ENCODE measurements at regions not wholly inside any gene's neighbourhood (a gene's known extent, or its start where the extent isn't known, plus 50 kb on each side); places are given as distances from the start of the nearest gene placed in this dataset.

DNA sequence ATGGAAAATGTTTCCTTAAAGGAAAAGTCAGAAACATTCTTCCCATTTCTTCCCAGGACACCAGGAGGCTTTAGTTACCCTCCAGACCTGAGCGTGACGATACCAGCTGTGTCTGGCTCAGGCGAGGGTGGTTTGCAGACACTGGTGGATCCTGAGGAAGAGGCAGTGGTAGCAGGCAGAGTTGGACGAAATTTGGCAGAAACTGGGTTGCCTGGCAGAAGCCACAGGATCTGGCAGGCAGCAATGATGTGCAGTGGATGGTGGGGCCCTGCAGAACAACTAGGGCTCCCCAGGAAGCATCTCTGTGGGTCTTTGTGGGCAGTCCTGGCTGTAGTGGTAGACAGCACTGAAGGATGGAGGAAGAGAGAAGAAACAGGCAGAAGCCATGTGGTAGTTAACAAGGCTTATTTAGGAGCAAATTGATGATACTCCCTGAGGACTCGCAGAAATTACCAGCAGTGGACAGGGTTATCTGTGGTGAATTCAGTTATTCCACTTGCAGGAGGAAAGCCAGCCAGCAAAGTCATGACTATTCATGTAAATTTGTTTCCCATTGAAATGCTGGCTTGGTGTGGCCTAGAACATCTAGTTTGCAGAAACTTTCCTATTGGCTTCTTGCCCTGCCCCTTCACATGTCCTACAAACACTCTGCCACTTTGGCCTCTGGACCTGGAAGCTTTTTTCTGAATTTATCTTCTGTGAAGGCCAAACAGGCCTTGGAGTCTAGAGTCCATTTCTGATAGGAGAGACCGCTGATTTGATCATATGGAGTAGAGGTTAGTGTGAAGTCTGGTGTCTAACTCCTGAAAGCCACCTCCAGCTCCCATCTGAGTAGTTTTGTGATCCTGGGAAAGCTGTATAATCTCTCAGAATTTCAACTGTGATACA is 212.0 kb downstream of the DMRT2 start:
- no peak for DNase-seq (ENCODE audit: low read depth in 2 of 2)

DNA sequence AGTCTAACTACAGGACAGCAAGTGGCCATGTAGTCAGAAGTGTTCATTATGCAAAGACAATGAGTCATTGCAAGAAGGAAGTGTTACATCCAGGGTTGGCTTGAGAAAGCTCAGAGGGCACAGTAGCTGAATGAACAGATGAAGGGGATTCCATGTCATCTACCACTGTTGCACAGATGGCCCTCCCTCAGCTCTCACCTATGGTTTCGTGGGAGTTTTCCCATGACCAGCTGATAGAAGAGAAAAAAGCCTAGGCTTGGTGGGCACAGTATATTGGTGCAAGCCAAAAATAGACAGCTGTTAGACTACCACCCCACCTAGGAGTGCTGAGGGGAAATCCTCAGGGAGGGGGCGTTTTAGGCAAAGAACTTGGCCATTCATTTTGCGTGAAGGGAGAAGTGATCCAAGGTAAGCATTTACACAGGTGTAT is 217.0 kb downstream of the DMRT2 start:
- DNase-seq (ENCODE audit: low read depth in 2 of 2) = no peak

DNA sequence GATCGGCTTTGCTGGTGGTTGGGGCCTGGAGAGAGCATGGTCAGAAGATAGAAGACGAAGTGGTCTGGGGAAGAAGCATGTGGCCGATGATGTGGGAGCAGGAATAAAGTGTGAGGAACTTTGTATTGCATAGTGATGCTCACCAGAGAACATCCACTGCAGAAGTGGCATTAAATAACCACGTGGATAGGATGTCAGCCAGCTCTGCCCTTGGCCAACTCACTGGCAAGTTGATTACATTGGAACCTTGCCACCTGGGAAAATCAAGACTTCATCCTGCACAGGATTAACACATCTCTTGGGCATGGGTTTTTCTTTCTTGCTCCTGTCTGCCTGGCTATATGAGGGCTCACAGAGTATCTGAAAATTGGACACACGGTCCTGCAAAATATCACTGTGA is 217.4 kb downstream of the DMRT2 start:
- no peak for DNase-seq (ENCODE audit: low read depth in 2 of 2)

DNA sequence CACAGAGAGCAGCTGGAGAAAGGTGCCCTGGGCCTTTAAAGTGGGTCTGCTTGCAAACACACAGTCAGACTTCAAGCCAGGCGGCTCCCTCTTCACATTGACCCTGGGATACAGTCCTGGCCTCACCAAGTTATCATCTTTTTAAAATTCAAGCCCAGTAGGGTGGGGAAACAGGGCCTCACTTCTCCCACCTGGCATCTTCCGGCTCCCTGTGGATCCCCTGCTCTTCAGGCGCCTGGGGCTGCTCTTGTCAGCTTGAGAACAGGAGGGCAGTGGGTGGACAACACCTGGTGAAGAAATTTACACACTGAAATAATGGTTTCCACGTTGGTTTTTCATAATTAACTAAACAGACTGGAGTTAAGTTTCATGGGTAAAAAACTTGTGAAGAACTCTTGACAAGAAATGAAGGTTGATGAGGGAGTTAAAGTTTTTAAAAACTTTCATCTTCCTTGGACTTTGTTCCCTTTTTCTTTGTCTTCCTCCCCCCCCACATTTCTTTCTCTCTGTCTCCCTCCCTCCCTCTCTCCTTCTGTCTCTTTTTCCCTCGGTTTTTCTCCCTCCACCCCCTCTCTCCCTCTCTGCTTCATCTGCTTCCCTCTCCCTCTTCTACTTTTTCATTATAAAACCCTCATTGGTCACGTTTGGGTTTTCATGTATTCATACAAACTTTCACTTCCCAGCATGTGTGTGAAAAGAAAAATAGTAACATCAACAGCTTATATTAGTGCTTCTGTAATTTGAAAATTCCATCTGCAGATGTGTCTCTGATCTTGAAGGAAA is 219.6 kb downstream of the DMRT2 start:
- no peak for DNase-seq (ENCODE audit: low read depth in 2 of 2)

DNA sequence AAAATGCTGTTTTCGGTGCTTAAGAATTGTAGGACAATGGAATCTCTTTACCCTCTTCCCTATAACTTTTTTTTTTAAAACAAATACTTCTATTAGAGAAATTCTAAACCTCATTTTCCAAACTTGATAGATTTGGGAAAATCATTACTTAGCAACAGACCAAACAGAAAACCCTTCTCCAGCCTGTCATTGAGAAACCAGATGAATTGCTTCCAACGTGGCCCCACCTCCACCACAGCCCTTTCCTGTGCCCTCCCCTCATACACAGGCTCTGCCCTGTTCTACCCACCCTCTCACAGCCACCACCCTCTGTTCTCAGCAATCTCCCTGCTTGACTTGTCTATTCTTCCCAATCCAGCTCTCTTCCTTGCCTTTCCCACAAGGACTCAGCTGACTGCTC is 221.2 kb downstream of the DMRT2 start:
- DNase-seq (ENCODE audit: low read depth in 2 of 2) = no peak

DNA sequence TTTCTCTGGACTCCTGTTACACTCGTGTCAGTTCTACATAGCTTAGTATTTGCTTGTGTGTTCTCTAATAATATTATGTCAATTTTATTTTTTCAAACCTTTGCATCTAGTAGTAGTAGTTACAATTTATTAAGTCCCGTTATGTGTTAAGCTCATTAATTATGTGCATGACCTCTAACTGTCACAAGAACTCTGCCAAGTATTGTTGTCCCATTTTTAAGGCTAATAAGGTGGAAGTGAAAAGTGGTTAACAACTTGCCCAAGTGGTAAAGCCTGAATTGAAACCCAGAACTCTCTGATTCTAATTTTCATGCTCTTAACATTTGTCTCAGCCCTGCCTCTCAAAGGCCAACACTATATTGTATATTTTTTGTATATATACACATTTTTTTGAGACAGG is 221.6 kb downstream of the DMRT2 start:
- no peak for DNase-seq (ENCODE audit: low read depth in 2 of 2)

DNA sequence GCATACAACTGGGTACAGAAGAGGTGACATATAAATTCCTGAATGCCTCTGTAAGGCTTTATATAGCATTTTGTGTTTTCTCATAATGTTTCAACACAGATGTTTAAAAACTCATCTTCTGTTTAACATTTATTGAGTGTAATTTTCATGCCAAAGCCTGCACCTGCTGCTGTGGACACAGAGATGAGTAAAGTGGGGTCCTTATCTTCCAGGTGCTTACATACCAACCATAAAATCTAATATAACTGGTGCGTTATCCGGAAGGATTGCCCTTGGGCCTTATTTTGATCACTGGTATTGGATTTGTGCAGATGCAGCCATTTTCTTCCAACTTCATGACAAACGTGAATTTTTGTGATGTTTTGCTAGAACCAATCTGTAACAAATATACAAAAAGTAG is 222.3 kb downstream of the DMRT2 start:
- no peak for DNase-seq (ENCODE audit: low read depth in 2 of 2)

DNA sequence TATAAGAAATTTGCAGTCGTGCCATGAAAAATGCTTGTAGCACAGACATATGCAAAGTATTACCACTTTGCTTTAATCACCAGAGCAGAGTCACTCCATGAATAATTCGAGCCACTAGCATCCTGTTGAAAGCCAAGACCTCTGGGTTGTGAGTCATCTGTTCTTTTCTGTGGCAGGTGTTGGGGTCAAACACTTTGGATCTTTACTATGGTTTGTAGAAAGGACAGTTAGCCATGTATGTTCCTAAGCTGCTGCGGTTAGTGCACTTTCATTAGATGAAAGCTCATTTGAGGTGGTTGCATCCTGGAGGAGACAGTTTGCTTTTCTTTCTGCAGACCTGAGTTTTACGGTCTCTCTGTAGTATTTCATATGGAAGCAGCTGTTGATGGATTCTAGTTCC is 223.7 kb downstream of the DMRT2 start:
- DNase-seq (ENCODE audit: low read depth in 2 of 2) = no peak

DNA sequence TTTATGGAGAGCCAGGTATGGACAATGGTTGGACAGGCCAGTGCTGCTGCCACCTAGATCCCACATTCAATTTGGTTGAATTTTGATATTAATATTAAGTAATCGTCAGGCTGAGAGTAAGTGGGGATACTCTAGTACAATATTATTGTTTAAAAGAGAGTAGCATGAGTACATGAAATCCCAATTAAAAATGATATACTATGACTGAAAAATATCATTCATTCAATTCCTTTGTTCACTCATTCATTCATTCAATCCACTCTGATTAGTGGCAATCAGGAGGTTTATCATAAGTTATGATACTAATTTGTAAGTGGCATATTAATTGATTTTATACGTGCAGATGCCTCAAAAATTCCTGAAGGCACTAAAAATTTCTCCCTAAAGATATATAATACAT is 224.2 kb downstream of the DMRT2 start:
- no peak for DNase-seq (ENCODE audit: low read depth in 2 of 2)

DNA sequence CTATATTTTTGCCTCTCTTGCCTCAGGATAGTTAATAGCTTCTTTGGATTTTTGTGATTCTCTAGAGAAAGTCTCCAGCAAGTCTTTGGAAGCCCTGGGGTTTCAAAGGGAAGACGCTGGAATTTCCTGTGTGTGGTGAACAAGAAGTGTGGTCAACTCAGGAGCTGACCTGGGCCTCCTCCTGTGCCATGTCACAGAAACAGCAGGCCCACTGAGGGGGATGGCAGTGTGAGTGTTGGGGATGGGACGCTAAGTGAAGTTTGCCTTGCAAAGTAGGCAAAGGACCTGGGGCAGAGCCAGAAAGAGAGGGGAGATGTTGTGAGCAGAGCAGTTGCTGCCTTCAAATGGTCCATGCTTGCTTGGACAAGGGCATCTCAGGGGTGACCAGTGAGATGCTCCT is 226.3 kb downstream of the DMRT2 start:
- DNase-seq (ENCODE audit: low read depth in 2 of 2) = no peak

DNA sequence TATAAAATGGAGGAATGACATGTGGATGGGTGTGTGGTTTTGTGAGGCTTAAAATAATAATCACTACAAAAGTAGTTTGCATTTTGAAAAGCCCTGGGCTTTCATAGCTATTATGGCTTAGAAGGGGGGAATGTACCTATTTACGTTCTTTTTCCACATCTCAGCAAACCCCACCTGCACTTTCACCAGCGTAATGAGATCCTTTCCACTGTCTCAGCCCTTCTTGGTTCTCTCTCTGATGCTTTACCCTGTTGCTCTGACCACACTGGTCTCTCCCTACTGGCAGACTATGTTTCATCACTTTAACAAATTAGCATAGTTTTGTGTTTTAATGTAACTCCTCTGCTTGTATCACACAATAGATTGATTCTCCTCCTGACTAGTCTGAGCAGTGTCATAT is 234.6 kb downstream of the DMRT2 start:
- DNase-seq (ENCODE audit: low read depth in 2 of 2) = no peak

DNA sequence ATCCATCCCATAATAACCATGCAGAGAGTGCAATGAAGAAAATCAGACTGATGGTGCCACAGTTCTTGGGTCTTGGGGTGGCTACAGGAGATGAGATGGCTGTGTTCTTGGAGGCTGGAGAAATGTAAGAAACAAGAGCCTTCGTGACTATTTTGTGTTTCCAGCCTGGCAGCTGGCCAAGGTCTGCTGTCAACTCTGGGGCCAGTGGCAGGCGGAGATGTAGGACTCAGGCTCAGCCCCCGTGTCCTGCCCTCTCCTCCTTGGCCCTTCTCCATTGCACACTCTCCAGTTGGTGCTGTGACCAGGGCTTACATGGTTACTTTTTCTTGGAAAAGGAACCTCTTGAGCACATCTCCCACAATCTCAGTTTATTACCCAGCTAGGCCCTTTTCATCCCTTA is 235.4 kb downstream of the DMRT2 start:
- DNase-seq (ENCODE audit: low read depth in 2 of 2) = no peak

DNA sequence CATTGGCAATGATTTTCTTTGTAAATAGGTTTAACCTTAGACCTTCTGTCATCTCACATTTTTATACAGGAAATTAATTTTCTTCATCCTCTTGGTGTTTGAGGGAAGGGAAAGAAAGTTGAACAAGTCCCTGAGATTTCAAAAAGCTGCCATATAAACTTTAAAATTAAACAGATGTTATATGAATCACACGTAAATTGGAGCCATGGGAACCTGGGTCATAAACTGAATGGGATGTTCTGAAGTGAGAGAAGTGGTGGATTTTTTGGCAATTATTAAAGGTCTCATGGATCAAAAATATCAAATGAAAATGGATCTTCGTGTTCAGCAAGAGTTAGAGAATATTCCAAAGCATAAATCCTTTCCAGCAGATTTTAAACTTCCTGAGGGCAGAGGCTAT is 242.2 kb downstream of the DMRT2 start:
- DNase-seq (ENCODE audit: low read depth in 2 of 2) = no peak

DNA sequence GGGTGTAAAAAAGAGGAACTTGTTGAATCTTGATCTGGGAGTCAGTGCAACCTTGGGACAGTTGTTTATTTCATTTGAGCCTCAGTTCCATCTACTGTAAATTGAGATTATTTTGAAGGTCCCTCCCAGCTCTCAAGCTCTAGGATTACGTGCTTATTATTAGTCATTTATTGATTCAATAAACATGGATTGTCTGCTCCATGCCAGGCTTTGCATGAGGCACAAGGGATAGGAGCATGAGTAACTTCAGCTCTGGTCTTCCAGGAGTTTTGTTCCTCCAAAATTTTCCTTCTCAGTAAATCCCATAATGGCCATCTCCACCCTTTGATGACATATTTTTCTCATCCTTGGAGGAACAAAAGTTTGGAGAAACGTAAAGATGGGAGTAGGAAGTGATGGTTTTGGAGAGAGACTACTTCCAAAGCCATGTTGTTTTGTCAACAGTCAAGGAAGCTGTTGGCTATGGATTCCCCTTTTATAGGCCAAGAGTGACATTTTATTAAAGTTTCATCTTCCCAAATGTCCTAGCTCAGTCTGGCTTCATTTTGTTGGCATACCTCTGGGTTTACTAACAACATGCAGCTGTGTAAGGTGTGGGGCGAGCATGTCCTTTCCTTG is 244.6 kb downstream of the DMRT2 start:
- no peak for DNase-seq (ENCODE audit: low read depth in 2 of 2)

DNA sequence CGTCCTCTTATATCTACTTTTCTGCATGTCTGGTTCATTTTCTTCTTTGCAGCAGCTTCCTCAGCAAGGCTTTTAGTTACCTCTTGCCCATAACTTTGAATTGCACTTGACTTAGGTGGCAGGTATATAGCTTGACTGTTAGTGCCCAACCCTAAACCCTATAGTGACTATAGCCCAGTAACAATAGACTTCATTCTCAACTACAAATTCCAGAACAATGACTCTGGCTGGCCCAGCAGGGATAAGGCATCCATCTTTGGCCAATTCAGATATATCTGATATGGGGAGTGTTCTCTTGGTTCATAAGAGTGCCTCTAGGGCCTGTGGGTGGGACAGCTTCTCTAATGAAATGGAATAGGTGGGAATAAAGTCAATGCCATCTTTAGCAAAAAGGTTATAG is 246.2 kb downstream of the DMRT2 start:
- no peak for DNase-seq (ENCODE audit: low read depth in 2 of 2)

DNA sequence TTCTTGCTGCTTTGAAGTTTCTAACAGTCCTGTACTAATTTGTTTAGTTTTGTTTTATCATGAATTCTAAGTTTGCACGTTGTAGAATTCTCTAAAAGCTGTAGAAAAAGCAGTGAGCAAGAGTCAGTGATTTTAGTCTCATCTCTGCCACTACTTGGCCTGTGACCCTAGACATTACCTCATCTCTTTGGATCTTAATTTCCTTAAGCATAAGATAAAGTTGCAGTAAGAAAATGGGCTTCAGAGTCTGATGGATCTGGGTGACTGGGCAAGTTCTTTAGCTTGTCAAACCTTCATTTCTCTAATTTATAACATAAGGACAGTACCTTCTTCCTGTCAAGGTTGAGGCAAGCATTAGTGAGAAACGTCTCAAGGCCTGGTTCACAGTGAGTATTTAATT is 247.9 kb downstream of the DMRT2 start:
- DNase-seq (ENCODE audit: low read depth in 2 of 2) = no peak

DNA sequence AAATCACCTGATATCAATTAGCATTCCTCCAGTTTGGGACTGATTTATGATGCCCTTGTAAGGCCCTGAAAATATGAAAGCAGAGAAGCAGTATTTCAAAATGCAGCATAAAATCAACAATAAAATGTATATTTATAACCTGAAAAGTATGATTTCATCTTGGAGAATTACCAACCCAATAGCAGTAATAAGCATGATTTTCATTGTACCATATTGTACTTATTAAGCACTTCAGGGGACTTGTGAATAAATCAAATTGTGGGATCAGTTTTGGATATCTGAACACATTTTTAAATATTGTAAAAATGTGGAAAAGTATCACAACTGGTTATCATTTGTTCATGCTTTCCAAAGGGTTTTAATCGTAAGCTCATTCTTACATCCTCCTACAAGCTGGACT is 250.8 kb downstream of the DMRT2 start:
- no peak for DNase-seq (ENCODE audit: low read depth in 2 of 2)

DNA sequence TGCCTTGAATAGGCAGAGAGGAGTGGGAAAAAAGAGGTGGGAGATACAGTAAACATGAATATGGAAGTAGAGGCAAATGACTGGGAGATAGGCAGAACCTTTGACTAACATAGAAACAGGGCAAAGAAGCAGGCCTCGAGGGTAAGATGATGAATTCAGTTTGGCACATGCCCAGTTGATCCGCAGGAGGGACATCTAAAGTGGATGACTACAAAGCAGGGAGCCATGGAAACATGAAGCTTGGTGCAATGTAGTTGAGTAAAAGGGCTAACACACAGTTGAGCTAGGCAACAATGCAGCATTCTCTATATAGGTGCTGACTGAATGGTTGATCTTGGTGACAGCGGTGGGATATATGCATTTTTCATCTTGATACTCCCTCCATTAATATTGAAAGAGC is 253.8 kb downstream of the DMRT2 start:
- DNase-seq (ENCODE audit: low read depth in 2 of 2) = no peak

DNA sequence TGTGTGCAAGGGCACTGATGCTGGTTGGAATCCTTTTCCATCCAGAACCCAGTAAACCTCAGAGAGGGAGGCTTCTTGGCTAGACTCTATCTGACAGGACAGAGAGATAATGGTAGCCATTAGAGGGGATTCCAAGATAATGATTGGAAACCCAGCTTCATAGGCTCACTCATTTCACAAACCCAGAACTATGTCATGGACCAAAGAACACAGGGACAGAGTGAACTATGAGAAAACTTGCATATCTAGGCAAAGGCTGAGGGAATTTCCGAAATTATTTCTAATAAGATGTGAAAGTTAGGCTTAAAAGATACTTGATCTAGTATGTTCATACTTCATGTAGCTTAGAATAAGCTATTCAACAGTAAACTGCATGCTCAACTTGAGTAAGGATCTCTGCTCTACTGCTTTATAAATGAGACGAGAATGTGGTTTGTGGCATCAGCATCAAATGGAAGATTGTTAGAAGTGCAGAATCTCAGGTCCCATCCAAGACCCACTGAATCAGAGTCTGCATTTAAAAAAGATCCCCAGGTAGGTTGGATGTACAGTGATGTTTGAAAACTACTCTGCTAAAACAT is 261.4 kb downstream of the DMRT2 start:
- no peak for DNase-seq (ENCODE audit: low read depth in 2 of 2)

DNA sequence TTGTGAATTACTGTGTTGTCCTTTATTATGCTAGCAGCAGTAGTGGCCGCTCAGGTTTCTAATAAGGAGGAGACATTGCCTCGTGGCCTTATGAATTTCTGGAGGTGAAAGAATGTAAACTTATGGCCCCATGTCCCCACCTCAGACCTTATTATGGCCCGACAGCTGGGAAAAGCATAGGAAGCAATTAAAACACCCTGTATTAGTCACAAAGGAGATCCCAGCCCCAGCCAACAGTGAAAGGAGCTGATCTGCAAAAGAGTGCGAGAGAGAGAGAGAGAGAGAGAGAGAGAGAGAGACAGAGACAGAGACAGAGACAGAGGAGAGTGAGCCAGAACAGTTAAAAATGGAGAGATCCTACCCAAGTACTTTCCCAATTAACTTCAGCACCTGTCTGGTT is 269.3 kb downstream of the DMRT2 start:
- DNase-seq (ENCODE audit: low read depth in 2 of 2) = no peak

DNA sequence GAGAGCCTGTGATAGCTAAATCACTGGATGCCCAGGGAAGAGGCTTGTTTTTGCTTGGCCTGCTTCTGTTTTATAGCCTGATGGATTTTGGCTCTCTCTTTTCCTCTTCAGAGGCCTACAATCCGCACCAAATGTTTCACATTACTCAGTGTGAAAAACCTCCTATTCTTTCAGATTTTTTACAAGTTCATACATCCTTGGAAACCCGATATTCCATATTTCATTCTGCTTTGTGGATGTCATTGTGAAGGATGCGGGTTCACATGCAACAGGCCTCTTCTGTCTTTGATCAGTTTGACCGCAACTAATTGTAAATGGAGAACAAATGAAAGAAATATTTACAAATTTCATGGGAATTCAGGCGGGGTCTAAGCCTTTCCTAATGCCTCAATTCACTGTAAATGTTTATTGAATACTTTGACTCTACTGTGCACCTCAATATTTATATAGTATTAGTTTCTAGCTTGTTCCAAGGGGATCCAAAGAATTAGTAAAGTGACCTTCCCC is 269.9 kb downstream of the DMRT2 start:
- no peak for DNase-seq (ENCODE audit: low read depth in 2 of 2)

DNA sequence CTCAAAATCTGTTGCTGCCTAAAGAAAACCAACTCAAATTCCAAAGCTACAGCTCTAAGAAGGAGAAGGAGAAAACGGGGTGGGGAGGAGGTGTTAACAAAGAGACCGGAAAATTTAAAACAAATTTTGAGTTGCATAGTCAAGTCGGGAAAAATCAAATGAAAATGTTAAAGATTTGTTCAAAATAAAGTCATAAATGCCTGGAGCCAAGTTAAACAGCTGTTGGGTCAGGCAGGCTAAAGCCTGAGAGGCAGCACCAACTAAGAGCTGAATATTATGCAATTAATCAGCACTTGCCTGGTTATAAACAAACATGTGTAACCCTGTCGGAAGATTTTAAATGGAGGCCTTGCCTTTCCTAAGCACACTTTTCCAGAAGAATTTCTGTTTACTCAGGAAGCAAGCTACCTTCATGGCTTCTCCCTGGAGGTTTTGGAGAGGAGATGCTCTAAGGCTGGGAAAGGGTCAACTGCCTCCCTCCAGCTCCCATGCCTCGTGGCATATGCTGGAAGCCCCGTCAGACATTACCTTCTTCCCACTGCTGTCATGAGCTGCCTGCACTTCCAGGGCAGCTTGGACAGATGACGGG is 270.5 kb downstream of the DMRT2 start:
- no peak for DNase-seq (ENCODE audit: low read depth in 2 of 2)
